ENCODE measurements at regions not wholly inside any gene's neighbourhood (a gene's known extent, or its start where the extent isn't known, plus 50 kb on each side); places are given as distances from the start of the nearest gene placed in this dataset.

DNA sequence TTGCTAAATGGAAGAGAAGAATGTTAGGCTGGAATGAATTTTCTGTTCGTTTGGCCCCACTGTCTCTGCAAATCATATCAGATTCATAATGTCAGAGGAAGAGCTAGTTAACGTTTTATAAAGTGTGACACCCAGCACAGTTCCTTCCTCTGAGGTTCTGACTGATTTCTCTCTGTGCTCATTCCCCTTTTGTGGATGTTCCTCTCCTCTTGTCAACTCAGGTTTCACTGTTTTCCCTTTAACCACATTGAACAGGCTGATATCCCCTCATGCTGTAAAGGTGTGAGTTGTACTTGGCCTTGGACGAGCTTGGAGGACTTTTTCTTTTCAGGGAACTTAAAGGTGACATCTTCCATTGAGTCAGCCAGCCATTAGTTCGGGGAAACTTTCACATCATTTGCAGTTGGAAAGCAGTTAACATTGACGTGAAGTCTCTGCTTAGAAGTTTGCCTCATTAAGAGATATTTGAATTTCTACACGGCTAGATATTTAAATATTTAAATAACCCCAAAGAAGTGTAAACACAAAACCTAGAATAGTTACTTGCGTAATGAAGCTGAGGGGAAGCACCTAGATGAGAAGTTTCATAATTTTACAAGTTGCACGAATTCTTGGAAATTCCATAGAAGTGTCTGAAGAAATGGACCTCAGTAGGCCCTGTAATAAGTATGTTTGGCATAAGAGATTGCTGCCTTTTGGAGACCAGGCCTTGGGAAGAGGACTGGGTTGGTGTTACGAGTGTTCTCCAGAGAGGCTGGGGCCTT, 101.5 kb upstream of the EGR2 start:
- Mint-ChIP-seq H3K27me3 (ENCODE audit: insufficient read depth) (peaks cover 11% of the 10 kb centered on the region), H3K4me3 (no peak overlapping the region), H3K4me1 (ENCODE audit: low read depth) (peaks cover 16% of the 10 kb centered on the region), H3K36me3 (ENCODE audit: low read depth) (no peaks in the 10 kb centered on the region), H3K27ac (no peak overlapping the region), H3K9me3 (no peaks in the 10 kb centered on the region)
- TF ChIP-seq, protein P1, sequence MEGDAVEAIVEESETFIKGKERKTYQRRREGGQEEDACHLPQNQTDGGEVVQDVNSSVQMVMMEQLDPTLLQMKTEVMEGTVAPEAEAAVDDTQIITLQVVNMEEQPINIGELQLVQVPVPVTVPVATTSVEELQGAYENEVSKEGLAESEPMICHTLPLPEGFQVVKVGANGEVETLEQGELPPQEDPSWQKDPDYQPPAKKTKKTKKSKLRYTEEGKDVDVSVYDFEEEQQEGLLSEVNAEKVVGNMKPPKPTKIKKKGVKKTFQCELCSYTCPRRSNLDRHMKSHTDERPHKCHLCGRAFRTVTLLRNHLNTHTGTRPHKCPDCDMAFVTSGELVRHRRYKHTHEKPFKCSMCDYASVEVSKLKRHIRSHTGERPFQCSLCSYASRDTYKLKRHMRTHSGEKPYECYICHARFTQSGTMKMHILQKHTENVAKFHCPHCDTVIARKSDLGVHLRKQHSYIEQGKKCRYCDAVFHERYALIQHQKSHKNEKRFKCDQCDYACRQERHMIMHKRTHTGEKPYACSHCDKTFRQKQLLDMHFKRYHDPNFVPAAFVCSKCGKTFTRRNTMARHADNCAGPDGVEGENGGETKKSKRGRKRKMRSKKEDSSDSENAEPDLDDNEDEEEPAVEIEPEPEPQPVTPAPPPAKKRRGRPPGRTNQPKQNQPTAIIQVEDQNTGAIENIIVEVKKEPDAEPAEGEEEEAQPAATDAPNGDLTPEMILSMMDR (IDR thresholded peaks at IDR 0.05), result no peak
- no peak for DNase-seq

DNA sequence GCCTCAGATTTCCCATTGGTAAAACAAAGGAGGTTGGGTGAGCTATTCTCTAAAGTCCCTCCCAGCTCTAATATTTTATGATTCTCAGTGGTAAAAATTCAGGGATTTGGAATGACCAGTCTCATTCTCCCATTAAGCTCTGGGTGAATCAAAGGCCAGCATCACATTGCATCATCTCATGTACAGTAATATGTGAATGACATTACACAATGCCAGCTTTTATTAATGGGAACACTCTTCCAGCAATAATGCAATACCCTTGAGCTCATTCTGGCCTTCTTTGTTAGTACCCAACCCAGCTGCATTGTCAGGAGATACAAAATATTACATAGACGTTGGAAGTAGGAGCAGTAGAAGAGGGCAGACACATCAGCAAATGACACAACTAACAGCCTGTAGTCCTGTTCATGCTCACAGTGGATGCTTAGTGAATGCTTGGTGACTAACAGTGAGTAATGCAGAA, 100.0 kb upstream of the EGR2 start:
- Mint-ChIP-seq H3K9me3 (no peaks in the 10 kb centered on the region), H3K36me3 (ENCODE audit: low read depth) (no peaks in the 10 kb centered on the region), H3K27ac (no peak overlapping the region), H3K4me3 (no peak overlapping the region), H3K27me3 (ENCODE audit: insufficient read depth) (peaks cover 13% of the 10 kb centered on the region), H3K4me1 (ENCODE audit: low read depth) (peaks cover 16% of the 10 kb centered on the region)
- TF ChIP-seq, protein P1 (IDR thresholded peaks at IDR 0.05), result no peak
- peak; percentile 63 for DNase-seq

DNA sequence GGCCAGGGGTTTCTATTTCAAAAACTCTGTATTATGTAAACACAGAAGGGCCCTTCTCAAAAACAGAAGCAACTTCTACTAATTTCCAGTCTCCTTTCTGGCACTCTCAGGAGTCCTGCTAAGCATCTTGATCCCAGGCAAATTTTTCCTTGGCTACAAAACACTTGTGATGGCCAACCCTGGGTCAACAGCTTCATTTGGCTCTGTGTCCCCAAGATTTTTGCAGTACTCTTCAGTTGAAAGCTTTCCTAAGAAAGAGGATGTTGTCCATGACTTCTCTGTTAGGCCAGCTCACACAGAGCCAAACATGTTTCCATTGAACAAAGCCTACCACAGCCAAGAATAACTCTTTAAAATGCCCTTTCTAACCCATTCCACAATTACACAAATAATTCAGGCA, 99.0 kb upstream of the EGR2 start:
- H3K9me3 Mint-ChIP-seq, result no peaks in the 10 kb centered on the region
- H3K27ac Mint-ChIP-seq, result no peak overlapping the region
- peaks cover 16% of the 10 kb centered on the region for H3K4me1 Mint-ChIP-seq (ENCODE audit: low read depth)
- no peak overlapping the region for H3K4me3 Mint-ChIP-seq
- H3K36me3 Mint-ChIP-seq (ENCODE audit: low read depth), result no peaks in the 10 kb centered on the region
- DNase-seq, result no peak
- TF ChIP-seq, protein P1 (IDR thresholded peaks at IDR 0.05), result no peak
- peaks cover 17% of the 10 kb centered on the region for H3K27me3 Mint-ChIP-seq (ENCODE audit: insufficient read depth)

DNA sequence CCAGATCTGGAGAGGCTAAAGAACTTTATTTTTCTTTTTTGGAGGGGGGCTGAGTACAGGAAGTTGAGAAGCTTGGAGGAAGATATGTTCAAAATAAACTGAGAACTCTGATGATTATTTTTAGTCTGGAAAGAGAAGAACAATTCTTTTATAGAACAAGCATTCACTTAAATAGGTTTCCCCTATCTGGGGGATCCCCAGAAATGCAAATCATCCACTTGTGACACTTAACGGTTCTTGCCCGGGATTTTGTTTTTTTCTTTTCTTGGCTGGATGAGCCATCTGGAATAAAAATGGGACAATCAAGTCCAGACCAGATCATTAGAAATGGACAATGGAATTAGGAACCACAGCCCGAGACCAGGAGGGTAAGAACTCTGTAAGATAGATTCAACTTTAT, 95.9 kb upstream of the EGR2 start:
- H3K4me1 Mint-ChIP-seq (ENCODE audit: low read depth), result peaks cover 16% of the 10 kb centered on the region
- H3K9me3 Mint-ChIP-seq, result no peaks in the 10 kb centered on the region
- H3K36me3 Mint-ChIP-seq (ENCODE audit: low read depth), result no peaks in the 10 kb centered on the region
- H3K27ac Mint-ChIP-seq, result no peak overlapping the region
- peaks cover 14% of the 10 kb centered on the region for H3K27me3 Mint-ChIP-seq (ENCODE audit: insufficient read depth)
- no peak overlapping the region for H3K4me3 Mint-ChIP-seq
- DNase-seq, result no peak
- TF ChIP-seq, protein P1 (IDR thresholded peaks at IDR 0.05), result no peak

DNA sequence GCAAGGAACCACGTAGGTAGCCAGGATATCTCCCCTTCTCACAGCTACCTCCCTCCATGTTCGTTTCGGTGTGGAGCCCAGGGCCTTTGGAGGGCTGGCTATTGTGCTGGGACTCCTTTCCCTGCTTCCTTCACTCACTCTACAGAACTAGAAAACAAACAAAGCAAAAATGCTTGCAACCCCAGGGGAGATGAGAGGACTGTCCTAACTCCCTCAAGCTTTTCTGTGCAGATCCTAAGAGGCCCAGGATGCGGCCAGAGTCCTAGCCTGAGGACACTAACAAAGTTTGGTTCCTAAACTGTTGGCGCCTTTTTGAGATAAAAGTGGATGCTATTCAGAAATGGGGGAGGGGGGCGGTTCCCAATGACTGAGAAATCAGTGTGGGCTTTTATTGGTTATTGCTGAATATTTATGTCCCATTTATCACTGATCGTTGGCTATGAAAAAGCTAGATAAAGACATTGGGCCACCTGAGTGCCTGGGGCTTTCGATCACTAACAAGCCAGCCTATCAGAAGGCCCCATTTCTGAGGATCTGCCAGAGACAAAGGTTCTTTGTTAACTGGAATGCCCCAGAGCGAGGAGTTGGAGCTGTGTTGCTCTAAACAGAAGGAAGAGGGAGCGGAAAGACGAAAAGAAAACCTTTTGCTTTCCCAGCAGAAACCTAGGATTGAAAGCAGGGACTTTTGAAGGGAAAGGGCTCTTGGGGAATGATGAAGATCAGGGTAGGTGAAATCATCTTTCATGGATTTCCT, 95.2 kb upstream of the EGR2 start:
- H3K27me3 Mint-ChIP-seq (ENCODE audit: insufficient read depth), result peaks cover 13% of the 10 kb centered on the region; the same call in 1 of the 2 replicates
- H3K36me3 Mint-ChIP-seq (ENCODE audit: low read depth), result no peaks in the 10 kb centered on the region
- H3K9me3 Mint-ChIP-seq, result no peaks in the 10 kb centered on the region
- no peak overlapping the region for H3K4me3 Mint-ChIP-seq
- DNase-seq, result no peak
- TF ChIP-seq, protein P1 (IDR thresholded peaks at IDR 0.05), result no peak
- peaks cover 11% of the 10 kb centered on the region for H3K4me1 Mint-ChIP-seq (ENCODE audit: low read depth)
- no peak overlapping the region for H3K27ac Mint-ChIP-seq

Data from HFFc6 (cell line).